Sciatic nerve (tissue), 2 donors: ENCODE measurements at regions not wholly inside any gene's neighbourhood (a gene's known extent, or its start where the extent isn't known, plus 50 kb on each side); places are given as distances from the start of the nearest gene placed in this dataset.
"Not testable (repeated sequence)": the region's sequence is repeated elsewhere in the genome, so short reads cannot be mapped to it uniquely, and the experiment has no call there.

Experiments used
- ATAC-seq: fragments of 200-7000 bp; cut with Tn5 transposase; one replicate; pipeline ENCODE4 v1.9.1; 2020; ENCODE audit warnings: mild to moderate bottlenecking, moderate library complexity
- DNase-seq: peaks from one replicate; pipeline ENCODE4 v3.0.0-alpha.2; 2020; ENCODE audit warnings: low spot score
- intact Hi-C: fragments of 100-400 bp; cut with DNase I; formaldehyde crosslinking; loops from one replicate; pipeline ENCODE4 v1.14.2; 2022
- donor health status: DM: no; HTN: no; CAD: no.
- donor health status: DM: no; HTN: no; CAD: no.

GRCh38 chr4:131883181-131883580 lies 1265.9 kb upstream of the PCDH10 start:
- intact Hi-C loops, ATAC-seq, DNase-seq: not testable (repeated sequence)

GRCh38 chr4:131925662-131926061 lies 1223.4 kb upstream of the PCDH10 start:
- intact Hi-C loops, ATAC-seq, DNase-seq: not testable (repeated sequence)

GRCh38 chr4:131967646-131968045 lies 1181.4 kb upstream of the PCDH10 start:
- intact Hi-C loops, ATAC-seq, DNase-seq: not testable (repeated sequence)

GRCh38 chr4:131974730-131975129 lies 1174.4 kb upstream of the PCDH10 start:
- ATAC-seq (no peak), DNase-seq (no peak)
- intact Hi-C loops, result no loop called here

- intact Hi-C loops, DNase-seq, ATAC-seq: not testable (repeated sequence)
These were observed 1173.6 kb upstream of the PCDH10 start for GRCh38 chr4:131975276-131976132.

- DNase-seq, ATAC-seq, intact Hi-C loops: not testable (repeated sequence)
These were observed 1172.7 kb upstream of the PCDH10 start for GRCh38 chr4:131976133-131977002.

DNA sequence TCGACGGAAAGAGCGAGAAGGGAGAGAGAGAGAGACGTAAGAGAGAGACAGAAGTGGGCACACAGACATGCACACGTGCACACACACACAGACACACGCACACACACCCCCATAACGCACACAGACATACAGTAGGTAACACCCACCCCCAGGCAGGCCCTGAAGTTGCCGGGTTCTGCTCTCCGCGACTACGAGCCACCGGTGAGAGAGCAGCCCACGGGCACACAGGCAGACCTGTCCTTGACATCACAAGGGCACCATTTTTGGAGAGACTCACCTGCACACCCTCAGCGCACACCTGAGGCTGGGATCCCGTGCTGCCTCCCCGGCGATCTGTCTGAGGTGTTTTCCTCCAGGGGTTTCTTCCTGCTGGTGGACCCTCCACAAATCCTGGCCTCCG lies 1171.0 kb upstream of the PCDH10 start:
- no peak for DNase-seq
- ATAC-seq, result no peak
- intact Hi-C loops, result no loop called here

DNA sequence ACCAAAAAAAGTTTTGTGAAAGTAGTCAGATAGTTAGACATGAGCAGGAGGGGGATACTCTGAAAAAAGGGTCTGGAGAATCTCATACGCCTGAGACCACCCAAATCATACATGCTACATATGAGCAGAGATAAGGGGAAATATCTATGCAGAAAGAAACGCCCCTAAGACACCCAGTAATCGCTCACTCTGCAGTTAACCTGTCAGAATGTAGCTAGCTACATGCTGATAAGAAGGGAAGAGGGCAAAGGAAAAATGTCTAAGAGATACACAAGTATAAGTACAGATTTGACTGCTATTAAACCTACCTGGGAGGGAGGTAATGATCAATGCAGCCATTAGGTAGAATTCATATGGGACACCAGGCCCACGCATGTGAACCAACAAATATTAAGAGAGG lies 1159.5 kb upstream of the PCDH10 start:
- DNase-seq (no peak), ATAC-seq (no peak)
- intact Hi-C loops, result no loop called here

GRCh38 chr4:132001542-132001941 lies 1147.6 kb upstream of the PCDH10 start:
- DNase-seq (no peak), ATAC-seq (no peak)
- intact Hi-C loops, result no loop called here

- no peak for DNase-seq
- ATAC-seq, result no peak
- intact Hi-C loops, result no loop called here
These were observed 1145.5 kb upstream of the PCDH10 start for GRCh38 chr4:132003593-132003992.

DNA sequence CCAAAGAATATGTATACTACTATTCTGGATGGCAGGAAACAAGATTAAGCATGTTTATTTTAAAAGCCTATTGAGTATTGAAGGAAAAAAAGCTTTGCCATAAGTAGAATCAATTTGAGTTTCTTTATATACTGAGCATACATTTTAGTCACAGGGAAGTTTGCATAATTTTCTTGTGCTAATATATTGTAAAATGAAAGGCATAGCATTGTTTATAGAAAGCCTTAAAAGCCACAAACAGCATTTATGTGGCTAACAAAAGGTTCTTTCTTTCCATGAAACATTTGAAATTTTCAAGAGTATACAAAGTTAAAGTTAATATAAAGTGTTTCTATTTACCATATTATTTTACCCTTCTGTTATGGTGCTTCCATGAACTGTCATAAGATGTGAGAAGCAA lies 1133.8 kb upstream of the PCDH10 start:
- intact Hi-C loops, result no loop called here
- no peak for DNase-seq
- no peak for ATAC-seq

GRCh38 chr4:132016703-132017350 lies 1132.3 kb upstream of the PCDH10 start:
- intact Hi-C loops, result no loop called here
- DNase-seq (no peak), ATAC-seq (no peak)

GRCh38 chr4:132026166-132026565 lies 1122.9 kb upstream of the PCDH10 start:
- DNase-seq, result no peak
- intact Hi-C loops, result no loop called here
- ATAC-seq, result no peak

GRCh38 chr4:132026816-132027215 lies 1122.3 kb upstream of the PCDH10 start:
- intact Hi-C loops, result no loop called here
- DNase-seq (no peak), ATAC-seq (no peak)

- no peak for ATAC-seq
- intact Hi-C loops, result no loop called here
These were observed 1092.6 kb upstream of the PCDH10 start for GRCh38 chr4:132056496-132056895.

DNA sequence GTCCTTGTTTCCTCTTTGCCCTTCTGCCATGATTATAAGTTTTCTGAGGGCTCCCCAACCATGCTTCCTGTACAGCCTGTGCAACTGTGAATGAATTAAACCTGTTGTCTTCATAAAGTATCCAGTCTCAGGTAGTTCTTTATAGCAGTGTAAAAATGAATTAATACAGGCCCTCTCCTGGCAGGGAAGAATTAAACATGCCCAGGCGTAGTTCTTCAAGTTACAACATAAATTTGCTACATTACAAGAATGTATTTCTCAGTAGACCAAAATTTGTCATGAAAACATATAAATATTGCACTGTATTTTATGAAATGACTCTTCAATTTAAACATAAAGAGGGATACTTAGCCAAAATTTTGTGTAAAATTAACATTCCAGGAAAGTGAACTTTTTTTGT lies 1089.9 kb upstream of the PCDH10 start:
- ATAC-seq (no peak), DNase-seq (no peak)
- intact Hi-C loops, result no loop called here

More at GRCh38 chr4:132056496-132056895, 1092.6 kb upstream of the PCDH10 start:
- no peak for DNase-seq

DNA sequence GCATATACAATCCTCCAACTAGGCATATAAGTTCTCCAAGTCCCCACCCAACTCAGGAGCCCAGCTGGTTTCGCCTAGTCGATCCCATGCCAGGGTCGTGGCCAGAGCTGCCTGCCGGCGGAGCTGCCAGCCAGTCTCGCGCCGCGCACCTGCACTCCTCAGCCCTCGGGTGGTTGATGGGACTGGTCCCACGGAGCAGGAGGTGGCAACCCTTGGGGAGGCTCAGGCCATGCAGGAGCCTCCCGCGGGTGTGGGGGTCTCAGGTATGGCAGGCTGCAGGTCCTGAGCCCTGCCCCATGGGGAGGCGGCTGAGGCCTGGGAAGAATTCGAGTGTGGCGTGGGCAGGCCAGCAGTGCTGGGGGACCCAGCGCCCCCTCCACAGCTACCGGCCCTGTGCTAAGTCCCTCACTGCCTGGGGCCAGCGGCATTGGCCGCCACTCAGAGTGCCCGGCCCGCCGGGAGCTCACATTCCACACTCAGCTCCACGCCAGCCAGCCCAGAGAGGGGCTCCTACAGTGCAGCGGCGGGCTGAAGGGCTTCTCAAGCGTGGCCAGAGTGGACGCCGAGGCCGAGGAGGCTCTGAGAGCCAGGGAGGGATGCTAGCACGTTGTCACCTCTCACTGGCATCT lies 1086.4 kb upstream of the PCDH10 start:
- DNase-seq (no peak), ATAC-seq (no peak)
- intact Hi-C loops, result no loop called here

GRCh38 chr4:132063829-132064228 lies 1085.3 kb upstream of the PCDH10 start:
- intact Hi-C loops, result no loop called here
- no peak for DNase-seq
- no peak for ATAC-seq

GRCh38 chr4:132065940-132066495 lies 1083.1 kb upstream of the PCDH10 start:
- intact Hi-C loops, result no loop called here
- DNase-seq (no peak), ATAC-seq (no peak)
